ENCODE measurements at regions not wholly inside any gene's neighbourhood (a gene's known extent, or its start where the extent isn't known, plus 50 kb on each side); places are given as distances from the start of the nearest gene placed in this dataset.

- ATAC-seq (ENCODE audit: insufficient read depth, low read depth) (no peak), DNase-seq (no peak)
- H3K4me2 ChIP-seq (ENCODE audit: insufficient read depth, low read length): no peak overlapping the region
- no peak overlapping the region for H3K27ac ChIP-seq (ENCODE audit: low read length)
- H2AFZ ChIP-seq (ENCODE audit: low read depth, low read length): no peak overlapping the region
- no peaks in the 10 kb centered on the region for H4K20me1 ChIP-seq (ENCODE audit: insufficient read depth, low read length)
- H3K27me3 ChIP-seq (ENCODE audit: insufficient read depth, low read length, poor library complexity): peaks cover 9% of the 10 kb centered on the region
- no peaks in the 10 kb centered on the region for H3K4me1 ChIP-seq (ENCODE audit: insufficient read depth, low read length)
- H3K9ac ChIP-seq (ENCODE audit: low read depth, low read length): no peak overlapping the region
- no peak overlapping the region for H3K4me3 ChIP-seq (ENCODE audit: low read depth in 1 of 2, low read length in 2 of 2)
- H3K36me3 ChIP-seq (ENCODE audit: insufficient read depth, low read length): no peaks in the 10 kb centered on the region
- no peaks in the 10 kb centered on the region for H3K79me2 ChIP-seq (ENCODE audit: insufficient read depth, low read length)
- no peaks in the 10 kb centered on the region for H3K9me3 ChIP-seq (ENCODE audit: insufficient read depth, low read length, severe bottlenecking)
- no peak for TF ChIP-seq CTCF (IDR thresholded peaks at IDR 0.05; ENCODE audit: borderline replicate concordance, extremely low read depth, low read length, poor library complexity, severe bottlenecking)
- no peak for TF ChIP-seq EZH2 (IDR thresholded peaks at IDR 0.05; ENCODE audit: borderline replicate concordance, low read depth, low read length, severe bottlenecking)
Observed at GRCh38 chr3:170728181-170728580, 141.8 kb downstream of the RPL22L1 start.

- no peak overlapping the region for H2AFZ ChIP-seq (ENCODE audit: low read depth, low read length)
- H3K27me3 ChIP-seq (ENCODE audit: insufficient read depth, low read length, poor library complexity): peaks cover 9% of the 10 kb centered on the region
- no peak overlapping the region for H3K27ac ChIP-seq (ENCODE audit: low read length)
Observed at GRCh38 chr3:170727754-170728153, 141.9 kb upstream of the SLC7A14 start.

GRCh38 chr3:170726976-170727661, 141.2 kb upstream of the SLC7A14 start:
- H3K27me3 ChIP-seq (ENCODE audit: insufficient read depth, low read length, poor library complexity): peaks cover 6% of the 10 kb centered on the region

More at GRCh38 chr3:170727754-170728153, 141.9 kb upstream of the SLC7A14 start:
- Histone ChIP-seq H3K79me2 (ENCODE audit: insufficient read depth, low read length) (no peaks in the 10 kb centered on the region), H4K20me1 (ENCODE audit: insufficient read depth, low read length) (no peaks in the 10 kb centered on the region), H3K4me2 (ENCODE audit: insufficient read depth, low read length) (no peak overlapping the region), H3K4me1 (ENCODE audit: insufficient read depth, low read length) (no peaks in the 10 kb centered on the region), H3K4me3 (ENCODE audit: low read depth in 1 of 2, low read length in 2 of 2) (no peak overlapping the region), H3K9me3 (ENCODE audit: insufficient read depth, low read length, severe bottlenecking) (no peaks in the 10 kb centered on the region), H3K36me3 (ENCODE audit: insufficient read depth, low read length) (no peaks in the 10 kb centered on the region), H3K9ac (ENCODE audit: low read depth, low read length) (no peak overlapping the region)
- TF ChIP-seq CTCF (IDR thresholded peaks at IDR 0.05; ENCODE audit: borderline replicate concordance, extremely low read depth, low read length, poor library complexity, severe bottlenecking): no peak
- TF ChIP-seq EZH2 (IDR thresholded peaks at IDR 0.05; ENCODE audit: borderline replicate concordance, low read depth, low read length, severe bottlenecking): no peak
- DNase-seq (no peak), ATAC-seq (ENCODE audit: insufficient read depth, low read depth) (no peak)

More at GRCh38 chr3:170726976-170727661, 141.2 kb upstream of the SLC7A14 start:
- no peaks in the 10 kb centered on the region for H4K20me1 ChIP-seq (ENCODE audit: insufficient read depth, low read length)
- H3K79me2 ChIP-seq (ENCODE audit: insufficient read depth, low read length): no peaks in the 10 kb centered on the region
- ATAC-seq (ENCODE audit: insufficient read depth, low read depth) (no peak), DNase-seq (no peak)
- H3K4me1 ChIP-seq (ENCODE audit: insufficient read depth, low read length): no peaks in the 10 kb centered on the region
- TF ChIP-seq EZH2 (IDR thresholded peaks at IDR 0.05; ENCODE audit: borderline replicate concordance, low read depth, low read length, severe bottlenecking): no peak
- TF ChIP-seq CTCF (IDR thresholded peaks at IDR 0.05; ENCODE audit: borderline replicate concordance, extremely low read depth, low read length, poor library complexity, severe bottlenecking): no peak
- H3K4me3 ChIP-seq (ENCODE audit: low read depth in 1 of 2, low read length in 2 of 2): no peak overlapping the region
- no peaks in the 10 kb centered on the region for H3K36me3 ChIP-seq (ENCODE audit: insufficient read depth, low read length)
- no peak overlapping the region for H2AFZ ChIP-seq (ENCODE audit: low read depth, low read length)
- H3K9me3 ChIP-seq (ENCODE audit: insufficient read depth, low read length, severe bottlenecking): no peaks in the 10 kb centered on the region
- H3K27ac ChIP-seq (ENCODE audit: low read length): no peak overlapping the region
- no peak overlapping the region for H3K4me2 ChIP-seq (ENCODE audit: insufficient read depth, low read length)
- H3K9ac ChIP-seq (ENCODE audit: low read depth, low read length): no peak overlapping the region

Data from DND-41 (cell line).